ENCODE measurements at regions not wholly inside any gene's neighbourhood (a gene's known extent, or its start where the extent isn't known, plus 50 kb on each side); places are given as distances from the start of the nearest gene placed in this dataset.
"Not testable (repeated sequence)": the region's sequence is repeated elsewhere in the genome, so short reads cannot be mapped to it uniquely, and the experiment has no call there.

GRCh38 chr14:38721822-38722431, 381.1 kb downstream of the SEC23A start:
- peak in 1 of 2 donors; percentile 3 for DNase-seq (ENCODE audit: extremely low read depth in 1 of 2, low read depth in 1 of 2)

GRCh38 chr14:38718519-38718918, 384.5 kb downstream of the SEC23A start:
- DNase-seq (ENCODE audit: extremely low read depth in 1 of 2, low read depth in 1 of 2): no peak

GRCh38 chr14:38716926-38717325, 386.1 kb downstream of the SEC23A start:
- no peak for DNase-seq (ENCODE audit: extremely low read depth in 1 of 2, low read depth in 1 of 2)

- DNase-seq (ENCODE audit: extremely low read depth in 1 of 2, low read depth in 1 of 2): no peak
Observed at GRCh38 chr14:38710881-38711280, 392.2 kb downstream of the SEC23A start.

GRCh38 chr14:38710196-38710595, 392.8 kb downstream of the SEC23A start:
- DNase-seq (ENCODE audit: extremely low read depth in 1 of 2, low read depth in 1 of 2): no peak

GRCh38 chr14:38705220-38705619, 397.8 kb downstream of the SEC23A start:
- DNase-seq (ENCODE audit: extremely low read depth in 1 of 2, low read depth in 1 of 2): no peak

GRCh38 chr14:38704220-38704619, 398.8 kb downstream of the SEC23A start:
- DNase-seq (ENCODE audit: extremely low read depth in 1 of 2, low read depth in 1 of 2): no peak

- no peak for DNase-seq (ENCODE audit: extremely low read depth in 1 of 2, low read depth in 1 of 2)
Observed at GRCh38 chr14:38696925-38697324, 406.1 kb downstream of the SEC23A start.

GRCh38 chr14:38693423-38693822, 409.6 kb downstream of the SEC23A start:
- no peak for DNase-seq (ENCODE audit: extremely low read depth in 1 of 2, low read depth in 1 of 2)

GRCh38 chr14:38669027-38669426, 413.1 kb upstream of the CLEC14A start:
- DNase-seq (ENCODE audit: extremely low read depth in 1 of 2, low read depth in 1 of 2): no peak

GRCh38 chr14:38663382-38663781, 407.5 kb upstream of the CLEC14A start:
- DNase-seq (ENCODE audit: extremely low read depth in 1 of 2, low read depth in 1 of 2): no peak

- DNase-seq (ENCODE audit: extremely low read depth in 1 of 2, low read depth in 1 of 2): no peak
Observed at GRCh38 chr14:38662781-38663180, 406.9 kb upstream of the CLEC14A start.

GRCh38 chr14:38646391-38646790, 390.5 kb upstream of the CLEC14A start:
- no peak for DNase-seq (ENCODE audit: extremely low read depth in 1 of 2, low read depth in 1 of 2)

GRCh38 chr14:38634913-38635312, 379.0 kb upstream of the CLEC14A start:
- DNase-seq (ENCODE audit: extremely low read depth in 1 of 2, low read depth in 1 of 2): not testable (repeated sequence)

- DNase-seq (ENCODE audit: extremely low read depth in 1 of 2, low read depth in 1 of 2): no peak
Observed at GRCh38 chr14:38629412-38629811, 373.5 kb upstream of the CLEC14A start.

GRCh38 chr14:38627163-38627562, 371.3 kb upstream of the CLEC14A start:
- no peak for DNase-seq (ENCODE audit: extremely low read depth in 1 of 2, low read depth in 1 of 2)

GRCh38 chr14:38623661-38624060, 367.8 kb upstream of the CLEC14A start:
- no peak for DNase-seq (ENCODE audit: extremely low read depth in 1 of 2, low read depth in 1 of 2)

- no peak for DNase-seq (ENCODE audit: extremely low read depth in 1 of 2, low read depth in 1 of 2)
Observed at GRCh38 chr14:38618514-38618913, 362.6 kb upstream of the CLEC14A start.

- no peak for DNase-seq (ENCODE audit: extremely low read depth in 1 of 2, low read depth in 1 of 2)
Observed at GRCh38 chr14:38616959-38617358, 361.1 kb upstream of the CLEC14A start.

- DNase-seq (ENCODE audit: extremely low read depth in 1 of 2, low read depth in 1 of 2): no peak
Observed at GRCh38 chr14:38611928-38612327, 356.0 kb upstream of the CLEC14A start.

- no peak for DNase-seq (ENCODE audit: extremely low read depth in 1 of 2, low read depth in 1 of 2)
Observed at GRCh38 chr14:38608244-38608643, 352.4 kb upstream of the CLEC14A start.

GRCh38 chr14:38605193-38606114, 349.6 kb upstream of the CLEC14A start:
- DNase-seq (ENCODE audit: extremely low read depth in 1 of 2, low read depth in 1 of 2): no peak
